ENCODE measurements at regions not wholly inside any gene's neighbourhood (a gene's known extent, or its start where the extent isn't known, plus 50 kb on each side); places are given as distances from the start of the nearest gene placed in this dataset.
"Not testable (repeated sequence)": the region's sequence is repeated elsewhere in the genome, so short reads cannot be mapped to it uniquely, and the experiment has no call there.

GRCh38 chr7:106713452-106713851 is 52.5 kb upstream of the CCDC71L start:
- H3K79me2 ChIP-seq (ENCODE audit: control insufficient read depth, insufficient read depth, low read length); H3K36me3 ChIP-seq (replicated peaks in 1 of 2; ENCODE audit: control extremely low read depth in 1 of 2, control insufficient read depth in 1 of 2, extremely low read depth in 1 of 2, insufficient read depth in 2 of 2, low read length in 1 of 2); ATAC-seq (ENCODE audit: low read depth); H3K27me3 ChIP-seq (replicated peaks in 1 of 4; ENCODE audit: control extremely low read depth in 1 of 4, control insufficient read depth in 3 of 4, insufficient read depth in 4 of 4, low read length in 3 of 4); H3K4me3 Mint-ChIP-seq; intact Hi-C loops (cut with micrococcal nuclease); DNase-seq; H3K9me3 ChIP-seq (ENCODE audit: control extremely low read depth in 1 of 3, control insufficient read depth in 2 of 3, insufficient read depth in 1 of 3, low read length in 2 of 3); H3K4me2 ChIP-seq (replicated peaks; ENCODE audit: low read depth, low read length, poor library complexity, severe bottlenecking); H3K27ac Mint-ChIP-seq; POLR2A ChIA-PET; H3K27ac ChIP-seq (ENCODE audit: low read length in 2 of 2); H4K20me1 ChIP-seq (ENCODE audit: control insufficient read depth, insufficient read depth, low read length, poor library complexity, severe bottlenecking); H3K4me3 ChIP-seq (ENCODE audit: control extremely low read depth in 1 of 5, extremely low read depth in 1 of 5, insufficient read depth in 1 of 5, low read depth in 2 of 5, low read length in 4 of 5); H3K27me3 Mint-ChIP-seq; H3K9me3 Mint-ChIP-seq (ENCODE audit: insufficient read depth); H2AFZ ChIP-seq (ENCODE audit: insufficient read depth, low read depth, low read length, poor library complexity, severe bottlenecking); H3K9ac ChIP-seq (ENCODE audit: low read length): not testable (repeated sequence)
- CTCF ChIA-PET: interaction anchor here (4.7 kb wide), 1 partner anchor 23 kb away, joined by 18 read pairs; no protein-coding TSS in a partner anchor
- peaks cover 14% of the 10 kb centered on the region for H3K4me1 Mint-ChIP-seq
- no CpG with 5 or more reads among the region's 1 CpG for WGBS (ENCODE audit: insufficient coverage)
- peaks cover 17 to 28% of the 10 kb centered on the region in 2 donors for H3K4me1 ChIP-seq (ENCODE audit: control insufficient read depth in 2 of 2, insufficient read depth in 2 of 2, low read length in 2 of 2)

GRCh38 chr7:106714590-106715442 is 53.9 kb upstream of the CCDC71L start:
- H3K9me3 Mint-ChIP-seq (ENCODE audit: insufficient read depth); H3K27me3 ChIP-seq (replicated peaks in 1 of 4; ENCODE audit: control extremely low read depth in 1 of 4, control insufficient read depth in 3 of 4, insufficient read depth in 4 of 4, low read length in 3 of 4); H3K36me3 ChIP-seq (replicated peaks in 1 of 2; ENCODE audit: control extremely low read depth in 1 of 2, control insufficient read depth in 1 of 2, extremely low read depth in 1 of 2, insufficient read depth in 2 of 2, low read length in 1 of 2); H3K79me2 ChIP-seq (ENCODE audit: control insufficient read depth, insufficient read depth, low read length); H3K4me3 ChIP-seq (ENCODE audit: control extremely low read depth in 1 of 5, extremely low read depth in 1 of 5, insufficient read depth in 1 of 5, low read depth in 2 of 5, low read length in 4 of 5); H2AFZ ChIP-seq (ENCODE audit: insufficient read depth, low read depth, low read length, poor library complexity, severe bottlenecking); ATAC-seq (ENCODE audit: low read depth); H4K20me1 ChIP-seq (ENCODE audit: control insufficient read depth, insufficient read depth, low read length, poor library complexity, severe bottlenecking); H3K4me3 Mint-ChIP-seq; H3K9me3 ChIP-seq (ENCODE audit: control extremely low read depth in 1 of 3, control insufficient read depth in 2 of 3, insufficient read depth in 1 of 3, low read length in 2 of 3); H3K9ac ChIP-seq (ENCODE audit: low read length); POLR2A ChIA-PET; H3K27ac Mint-ChIP-seq; H3K4me2 ChIP-seq (replicated peaks; ENCODE audit: low read depth, low read length, poor library complexity, severe bottlenecking); DNase-seq; H3K27me3 Mint-ChIP-seq; H3K27ac ChIP-seq (ENCODE audit: low read length in 2 of 2): not testable (repeated sequence)
- peaks cover 31 to 42% of the 10 kb centered on the region in 2 donors for H3K4me1 ChIP-seq (ENCODE audit: control insufficient read depth in 2 of 2, insufficient read depth in 2 of 2, low read length in 2 of 2)
- intact Hi-C loops (cut with micrococcal nuclease): loop anchor here (5.0 kb wide), 1 partner anchor 428 kb away; no protein-coding TSS in a partner anchor
- CTCF ChIA-PET: interaction anchor here (4.0 to 4.7 kb wide), 2 partner anchors 21 kb away, joined by 18 to 55 read pairs; no protein-coding TSS in a partner anchor
- WGBS (ENCODE audit: insufficient coverage): no CpG with 5 or more reads among the region's 6 CpGs
- peaks cover 21% of the 10 kb centered on the region for H3K4me1 Mint-ChIP-seq
